HL-60 (cell line): ENCODE measurements at regions not wholly inside any gene's neighbourhood (a gene's known extent, or its start where the extent isn't known, plus 50 kb on each side); places are given as distances from the start of the nearest gene placed in this dataset.

Source experiments
- DNase-seq, 2 experiments: peaks; one replicate each; pipeline ENCODE4 v3.0.0-alpha.2; 2010 to 2020; ENCODE audit warnings: low read depth in 1 of 2, low spot score in 1 of 2
- H3K27ac ChIP-seq: fragments of 250-450 bp; sonication (Bioruptor Pico); replicated peaks from 2 replicates; pipeline ENCODE4 v1.5.1; 2020; ENCODE audit warnings: mild to moderate bottlenecking, moderate library complexity
- H3K27me3 ChIP-seq: fragments of 250-450 bp; sonication (Bioruptor Pico); 2 replicates; pipeline ENCODE4 v1.5.1; 2021; ENCODE audit warnings: mild to moderate bottlenecking, moderate library complexity; ENCODE audit not compliant: insufficient read depth, poor library complexity, severe bottlenecking
- H3K4me3 ChIP-seq: replicated peaks from 2 replicates; pipeline ENCODE4 v1.5.1; 2011; ENCODE audit warnings: mild to moderate bottlenecking, control low read depth, low read length; ENCODE audit not compliant: insufficient read depth
- CTCF ChIP-seq: IDR thresholded peaks from one replicate; pipeline ENCODE4 v1.5.1; 2011; ENCODE audit warnings: low read length, control low read depth, inconsistent platforms; ENCODE audit not compliant: insufficient read depth
- GABPA ChIP-seq: IDR thresholded peaks from 2 replicates; pipeline ENCODE4 v1.6.1; 2012; ENCODE audit warnings: low read depth
- POLR2AphosphoS5 ChIP-seq: IDR thresholded peaks from 2 replicates; pipeline ENCODE4 v1.6.1; 2012; ENCODE audit warnings: low read depth
- REST ChIP-seq: IDR thresholded peaks from 2 replicates; pipeline ENCODE4 v1.6.1; 2012; ENCODE audit warnings: low read depth; ENCODE audit not compliant: insufficient replicate concordance
- SPI1 ChIP-seq: IDR thresholded peaks from 2 replicates; pipeline ENCODE4 v1.6.1; 2012; ENCODE audit warnings: low read depth, mild to moderate bottlenecking, borderline replicate concordance

- DNase-seq, result no peak
- no peaks in the 10 kb centered on the region for H3K27me3 ChIP-seq
- no peak for TF ChIP-seq POLR2AphosphoS5
- no peak for TF ChIP-seq CTCF
- no peak for TF ChIP-seq REST
- TF ChIP-seq SPI1, result no peak
- TF ChIP-seq GABPA, result no peak
- H3K27ac ChIP-seq, result no peak overlapping the region
- H3K4me3 ChIP-seq, result no peak overlapping the region
These were observed 69.0 kb upstream of the SHISAL1 start for GRCh38 chr22:44381761-44382115.

- H3K27me3 ChIP-seq, result no peaks in the 10 kb centered on the region
- H3K4me3 ChIP-seq, result no peak overlapping the region
- no peak overlapping the region for H3K27ac ChIP-seq
- no peak for DNase-seq
- no peak for TF ChIP-seq CTCF
- TF ChIP-seq SPI1, result no peak
- TF ChIP-seq GABPA, result no peak
- no peak for TF ChIP-seq POLR2AphosphoS5
- no peak for TF ChIP-seq REST
These were observed 68.2 kb upstream of the SHISAL1 start for GRCh38 chr22:44380756-44381486.

GRCh38 chr22:44379817-44380755 is 67.3 kb upstream of the SHISAL1 start:
- H3K27me3 ChIP-seq, result no peaks in the 10 kb centered on the region
- no peak overlapping the region for H3K4me3 ChIP-seq
- TF ChIP-seq POLR2AphosphoS5, result no peak
- no peak for TF ChIP-seq CTCF
- TF ChIP-seq REST, result no peak
- no peak for TF ChIP-seq GABPA
- TF ChIP-seq SPI1, result no peak
- no peak for DNase-seq
- H3K27ac ChIP-seq, result no peak overlapping the region
